IPS-NIHi11 (cell line): ENCODE measurements at regions not wholly inside any gene's neighbourhood (a gene's known extent, or its start where the extent isn't known, plus 50 kb on each side); places are given as distances from the start of the nearest gene placed in this dataset.
A peak's percentile ranks its signal among the peaks of the same experiment; 100 is the strongest.
"Not testable (repeated sequence)": the region's sequence is repeated elsewhere in the genome, so short reads cannot be mapped to it uniquely, and the experiment has no call there.

Source experiments
- DNase-seq: peaks from one replicate; pipeline ENCODE4 v3.0.0; 2012; ENCODE audit warnings: mixed read lengths, low spot score

DNA sequence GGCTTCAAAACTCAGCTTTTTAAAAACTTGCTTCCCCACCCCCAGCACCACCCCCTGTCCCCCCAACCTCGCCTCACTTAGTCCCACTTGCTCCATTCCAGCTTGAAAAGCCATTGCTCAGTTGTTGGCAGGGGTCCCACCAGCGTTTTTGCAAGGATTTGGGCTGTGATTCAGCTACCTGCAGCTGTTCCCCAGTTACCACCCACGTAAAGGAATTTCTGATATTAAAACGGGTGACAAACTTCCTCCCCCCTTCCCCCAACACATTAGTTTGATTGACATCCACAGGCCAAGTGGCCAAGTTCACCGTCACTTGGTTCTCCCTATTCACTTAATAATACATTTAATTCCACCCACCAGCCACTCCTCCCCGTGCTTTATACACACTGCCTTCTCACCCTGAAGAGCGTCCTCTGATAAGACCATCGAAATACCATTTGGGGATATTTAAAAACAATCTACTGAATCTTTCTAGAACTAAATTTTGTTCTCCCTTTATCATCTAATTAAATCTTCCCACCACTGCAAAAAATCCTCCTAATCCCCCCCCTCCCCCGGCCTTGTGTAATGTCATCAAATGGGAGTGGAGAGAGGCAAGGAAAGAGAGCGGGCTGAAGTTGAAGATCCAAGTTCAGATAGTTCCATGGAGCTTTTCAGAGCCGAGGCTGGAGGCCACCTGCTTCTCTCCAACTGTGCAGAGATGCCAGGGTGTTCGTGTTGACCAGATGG is 55.1 kb downstream of the SOX9 start:
- DNase-seq: no peak

DNA sequence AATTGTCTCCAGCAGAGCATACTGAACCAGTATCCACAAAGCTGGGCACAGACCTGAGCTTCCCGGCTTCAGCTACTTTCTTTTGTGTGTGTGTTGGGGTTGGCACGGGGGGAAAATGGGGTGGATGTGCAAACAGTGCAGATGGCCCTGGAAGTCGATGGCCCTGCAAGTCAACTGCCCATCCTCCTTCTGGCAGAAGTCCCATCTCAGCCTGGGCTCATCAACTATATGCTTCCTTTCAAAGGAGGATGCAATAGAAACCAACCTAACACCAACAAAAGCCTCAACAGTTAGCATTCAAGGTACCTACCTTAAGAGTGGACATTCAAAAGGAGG is 55.7 kb downstream of the SOX9 start:
- no peak for DNase-seq

DNA sequence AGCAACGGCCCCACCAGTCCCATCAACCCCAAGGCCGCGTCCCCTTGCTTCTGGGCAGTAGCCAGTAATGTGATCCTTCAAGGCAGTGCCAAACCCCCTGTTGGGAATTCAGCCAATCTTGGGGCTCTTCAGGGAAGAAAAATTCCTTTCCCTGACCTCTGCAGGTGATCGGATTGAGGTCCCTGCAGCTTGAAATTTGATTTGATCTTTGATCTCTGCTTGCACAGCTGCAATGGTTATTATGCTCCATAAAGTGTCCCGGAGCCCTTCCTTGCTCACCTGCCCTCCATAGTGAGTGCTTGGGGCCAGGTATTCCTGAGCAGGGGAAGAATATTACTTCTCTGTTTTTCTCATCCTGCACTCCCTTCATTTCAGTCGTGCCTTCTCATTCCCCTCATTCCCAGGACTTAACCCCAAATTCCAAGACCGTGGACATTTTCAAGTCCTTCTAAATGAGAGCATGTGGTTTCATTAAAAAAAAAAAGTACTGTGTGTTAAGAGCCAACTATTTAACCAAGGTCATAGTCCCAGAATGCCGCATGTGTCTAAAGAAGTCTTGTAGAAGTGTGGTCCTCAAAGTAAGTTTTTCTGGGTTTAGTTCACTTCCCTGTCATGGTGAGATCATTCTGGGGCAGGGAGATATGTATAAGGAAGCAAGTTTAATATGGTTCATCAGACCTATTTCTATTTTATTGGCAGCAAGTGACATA is 56.3 kb downstream of the SOX9 start:
- DNase-seq: peak; percentile 61

- DNase-seq: no peak
Observed at GRCh38 chr17:72177738-72178137, 56.9 kb downstream of the SOX9 start.

DNA sequence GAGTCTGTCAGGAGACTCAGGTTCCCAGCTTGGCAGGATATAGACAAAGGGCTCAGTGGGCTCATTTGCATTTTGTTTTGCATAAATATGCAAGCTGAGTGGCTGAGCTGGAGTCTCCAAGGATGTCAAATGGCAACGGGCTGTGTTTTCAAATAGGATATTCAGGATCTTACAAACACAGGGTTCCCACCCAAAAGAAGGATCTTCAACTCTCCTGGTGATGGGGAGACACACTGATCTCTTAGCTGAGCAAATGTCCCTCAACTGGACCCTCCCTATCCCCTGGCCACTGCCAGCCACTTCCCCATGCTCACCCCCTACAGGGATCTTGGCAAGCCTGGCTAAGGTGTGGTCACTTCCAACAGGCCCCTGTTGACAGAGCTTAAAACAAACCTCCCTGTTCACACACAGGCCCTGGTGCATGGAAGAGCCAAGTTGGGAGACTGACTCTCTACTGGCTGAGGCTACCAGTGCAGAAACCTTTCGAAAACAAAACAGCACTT is 61.6 kb downstream of the SOX9 start:
- DNase-seq: peak; percentile 50

GRCh38 chr17:72183194-72183685 is 62.4 kb downstream of the SOX9 start:
- no peak for DNase-seq

- DNase-seq: peak; percentile 39
Observed at GRCh38 chr17:72184805-72185204, 64.0 kb downstream of the SOX9 start.

DNA sequence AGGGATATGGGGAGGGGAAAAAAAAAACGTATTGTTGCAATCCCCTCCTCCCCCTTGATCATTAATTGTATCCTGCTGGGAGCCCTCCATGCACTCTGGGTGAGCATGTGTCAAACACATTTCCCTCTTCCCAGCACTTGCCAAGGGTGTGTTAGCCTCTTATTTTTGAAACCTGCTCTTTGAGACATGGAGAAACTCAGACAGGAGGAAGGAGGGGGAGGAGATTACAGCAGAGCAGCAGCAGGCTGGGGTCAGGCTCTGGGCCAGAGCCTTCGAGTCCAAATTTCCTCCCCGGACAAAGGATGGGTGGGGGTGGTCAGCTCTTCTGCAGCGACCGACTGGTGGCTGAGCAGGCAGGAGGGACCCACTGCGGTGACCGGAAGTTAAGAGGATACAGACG is 64.7 kb downstream of the SOX9 start:
- DNase-seq: no peak

- DNase-seq: no peak
Observed at GRCh38 chr17:72187556-72187955, 66.7 kb downstream of the SOX9 start.

DNA sequence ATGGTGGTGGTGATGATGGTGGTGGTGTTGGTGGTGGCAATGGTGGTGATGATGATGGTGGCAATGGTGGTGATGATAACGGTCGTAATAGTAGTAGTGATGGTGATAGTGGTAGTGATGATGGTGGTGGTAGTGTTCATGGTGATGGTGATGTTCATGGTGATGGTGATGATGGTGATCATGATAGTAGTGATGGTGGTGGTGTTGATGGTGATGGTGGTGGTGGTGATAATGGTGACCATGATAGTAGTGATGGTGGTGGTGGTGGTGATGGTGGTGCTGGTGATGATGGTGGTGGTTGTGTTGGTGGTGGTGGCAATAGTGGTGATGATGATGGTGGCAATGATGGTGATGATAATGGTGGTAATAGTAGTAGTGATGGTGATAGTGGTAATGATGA is 68.0 kb downstream of the SOX9 start:
- no peak for DNase-seq

- DNase-seq: no peak
Observed at GRCh38 chr17:72189768-72190593, 69.2 kb downstream of the SOX9 start.

GRCh38 chr17:72191356-72191755 is 70.5 kb downstream of the SOX9 start:
- no peak for DNase-seq

DNA sequence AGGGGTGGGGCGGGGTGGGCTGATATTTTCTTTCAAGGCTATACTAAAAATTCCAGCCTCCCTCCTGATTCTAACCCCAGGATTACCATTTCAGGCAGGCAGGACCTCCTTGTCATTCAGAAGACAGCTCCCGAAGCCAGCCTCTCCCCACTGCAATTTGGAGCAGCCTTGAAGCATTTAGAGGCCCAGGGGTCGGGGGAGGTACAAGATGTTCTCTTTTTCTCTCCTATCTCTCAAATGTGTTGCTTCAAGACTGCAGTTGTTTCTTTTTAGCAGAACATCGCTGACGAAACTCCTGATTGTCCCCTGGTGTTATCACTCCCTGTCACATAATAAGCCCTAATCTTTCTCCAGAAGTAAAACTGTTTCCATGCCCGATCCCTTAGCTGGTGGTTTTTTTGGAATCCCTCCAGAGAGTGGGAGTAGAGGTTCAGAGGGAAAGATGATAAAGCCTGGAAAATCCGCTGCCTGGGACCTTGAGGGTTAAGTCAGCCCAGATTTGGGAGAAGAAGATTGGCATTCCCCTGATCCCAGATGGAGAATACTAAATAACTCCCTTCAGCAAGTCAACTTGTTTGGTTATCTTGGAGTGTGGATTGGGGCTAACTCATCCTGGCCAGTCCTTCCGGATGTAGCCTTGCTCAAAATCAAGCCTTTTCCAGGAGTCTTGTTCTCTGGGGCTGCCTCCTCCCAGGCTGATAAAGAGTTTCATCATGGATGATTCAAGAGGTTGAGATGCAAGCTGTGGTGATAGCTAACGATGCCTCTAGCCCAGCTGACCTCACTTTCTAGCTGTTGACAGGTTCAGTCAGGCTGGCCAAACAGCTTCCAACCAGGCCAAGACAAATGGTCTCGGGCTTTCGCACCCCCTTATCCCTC is 71.3 kb downstream of the SOX9 start:
- DNase-seq: no peak

- DNase-seq: no peak
Observed at GRCh38 chr17:72192800-72193192, 72.0 kb downstream of the SOX9 start.

- DNase-seq: no peak
Observed at GRCh38 chr17:72193391-72194106, 72.7 kb downstream of the SOX9 start.

GRCh38 chr17:72194107-72194440 is 73.3 kb downstream of the SOX9 start:
- not testable (repeated sequence) for DNase-seq

DNA sequence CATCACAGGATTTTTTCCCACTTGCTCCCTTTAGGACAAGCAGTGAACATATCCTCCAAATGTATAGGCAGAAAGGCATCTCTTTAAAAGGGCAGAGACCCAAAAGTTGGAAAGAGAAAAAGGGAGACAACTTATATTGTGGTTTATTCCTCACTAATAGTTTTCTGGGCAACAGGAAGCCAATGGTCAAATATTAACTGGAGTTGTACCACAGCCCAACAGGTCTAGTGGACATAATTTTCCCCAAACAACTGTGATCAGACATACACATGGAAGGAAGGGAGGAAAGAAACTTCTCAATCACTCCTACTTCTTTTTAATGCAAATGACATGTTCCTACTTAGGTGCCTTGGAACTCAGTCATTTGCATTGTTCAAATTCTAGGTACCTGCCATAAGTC is 78.4 kb downstream of the SOX9 start:
- no peak for DNase-seq

GRCh38 chr17:72204742-72205141 is 83.9 kb downstream of the SOX9 start:
- no peak for DNase-seq

DNA sequence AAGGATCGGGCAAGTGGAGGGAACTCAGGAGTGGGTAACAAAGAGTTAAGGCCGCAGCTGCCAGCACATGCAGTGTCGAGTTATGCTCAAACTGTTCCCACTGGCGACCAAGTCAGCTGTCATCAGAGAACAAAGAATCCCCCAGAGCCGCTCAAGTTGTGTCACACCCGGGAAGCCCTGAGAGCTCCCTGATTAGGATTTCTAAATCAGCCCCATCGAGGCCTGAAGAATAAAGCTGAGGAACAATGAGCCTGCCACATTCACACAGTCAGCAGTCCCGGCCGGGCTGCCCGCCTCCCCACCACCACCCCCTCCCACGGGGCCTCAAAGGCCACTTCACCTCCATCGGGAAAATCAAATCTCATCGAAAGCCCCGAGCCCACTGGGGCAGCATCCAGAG is 84.5 kb downstream of the SOX9 start:
- DNase-seq: peak; percentile 25

- no peak for DNase-seq
Observed at GRCh38 chr17:72205822-72206221, 85.0 kb downstream of the SOX9 start.

GRCh38 chr17:72206376-72206775 is 85.6 kb downstream of the SOX9 start:
- no peak for DNase-seq
